B cell (primary cell): ENCODE measurements at regions not wholly inside any gene's neighbourhood (a gene's known extent, or its start where the extent isn't known, plus 50 kb on each side); places are given as distances from the start of the nearest gene placed in this dataset.

Experiments used
- ATAC-seq: fragments of 200-7000 bp; cut with Tn5 transposase; one replicate; pipeline ENCODE4 v1.10.0; 2021; ENCODE audit warnings: low read depth, mild to moderate bottlenecking, moderate number of reproducible peaks, moderate library complexity
- CTCF ChIA-PET: fragments of 350-600 bp; sonication (Branson Sonifier 250); formaldehyde crosslinking; loops from one replicate; lab custom pipeline; 2021; ENCODE audit warnings: antibody characterized with exemption, inconsistent platforms; lab: Charles Lee
- POLR2A ChIA-PET: fragments of 350-600 bp; sonication (Branson Sonifier 250); formaldehyde crosslinking; loops from one replicate; lab custom pipeline; 2021; ENCODE audit warnings: antibody characterized with exemption; lab: Charles Lee
- DNase-seq: peaks from one replicate; pipeline ENCODE4 v3.0.0; 2013
- H2AFZ ChIP-seq: 2 replicates; pipeline ENCODE4 v1.6.1; 2012; ENCODE audit warnings: mild to moderate bottlenecking, low read depth, low read length; ENCODE audit not compliant: insufficient read depth, poor library complexity, severe bottlenecking
- H3K27ac ChIP-seq, 2 donors: 1 replicate in 1 of 2; 2 replicates in 1 of 2; pipeline ENCODE4 v1.5.1; 2012 to 2013; ENCODE audit warnings: low read length in 2 of 2, mild to moderate bottlenecking in 2 of 2, moderate library complexity in 1 of 2
- H3K27me3 ChIP-seq, 4 experiments: fragments of 200-600 bp in 1 of 4; sonication (generic) in 1 of 4; replicated peaks in 1 of 4; 1 replicate in 2 of 4; 2 replicates in 2 of 4; pipeline versions ENCODE4 v1.6.1 to v1.7.0; 2013 to 2016; ENCODE audit warnings: low read length in 3 of 4, mild to moderate bottlenecking in 2 of 4, mixed read lengths in 1 of 4, moderate library complexity in 1 of 4; ENCODE audit not compliant: insufficient read depth in 4 of 4, control insufficient read depth in 3 of 4; ENCODE audit errors: control extremely low read depth in 1 of 4
- H3K36me3 ChIP-seq, 2 experiments: replicated peaks in 1 of 2; 1 replicate in 1 of 2; 2 replicates in 1 of 2; pipeline versions ENCODE4 v1.6.1 to v1.7.1; 2013; ENCODE audit warnings: low read length in 1 of 2; ENCODE audit not compliant: insufficient read depth in 2 of 2, control insufficient read depth in 1 of 2; ENCODE audit errors: control extremely low read depth in 1 of 2, extremely low read depth in 1 of 2
- H3K4me1 ChIP-seq, 2 donors: fragments of 200-600 bp in 1 of 2; sonication (generic) in 1 of 2; 1 replicate in 1 of 2; 2 replicates in 1 of 2; pipeline versions ENCODE4 v1.5.1 to v1.6.1; 2013 to 2017; ENCODE audit warnings: low read length in 2 of 2; ENCODE audit not compliant: control insufficient read depth in 2 of 2, insufficient read depth in 2 of 2
- H3K4me2 ChIP-seq: replicated peaks from 2 replicates; pipeline ENCODE3; 2012; ENCODE audit warnings: mild to moderate bottlenecking, low read depth, low read length; ENCODE audit not compliant: poor library complexity, severe bottlenecking
- H3K4me3 ChIP-seq, 5 experiments: fragments of 200-600 bp in 1 of 5; sonication (generic) in 1 of 5; 1 replicate in 3 of 5; 2 replicates in 2 of 5; pipeline versions ENCODE4 v1.5.1 to v1.7.0; 2011 to 2016; ENCODE audit warnings: low read length in 4 of 5, mild to moderate bottlenecking in 4 of 5, low read depth in 2 of 5, control low read depth in 1 of 5, moderate library complexity in 1 of 5; ENCODE audit not compliant: insufficient read depth in 1 of 5; ENCODE audit errors: control extremely low read depth in 1 of 5, extremely low read depth in 1 of 5
- H3K79me2 ChIP-seq: fragments of 200-600 bp; sonication (generic); one replicate; pipeline ENCODE4 v1.6.0; 2016; ENCODE audit warnings: low read length; ENCODE audit not compliant: control insufficient read depth, insufficient read depth
- H3K9ac ChIP-seq: fragments of 200-600 bp; sonication (generic); 2 replicates; pipeline ENCODE4 v1.6.1; 2017; ENCODE audit warnings: mild to moderate bottlenecking, low read length, moderate library complexity
- H3K9me3 ChIP-seq, 3 donors: one replicate each; pipeline versions ENCODE4 v1.6.1 to v1.7.1; 2013; ENCODE audit warnings: low read length in 2 of 3; ENCODE audit not compliant: control insufficient read depth in 2 of 3, insufficient read depth in 1 of 3; ENCODE audit errors: control extremely low read depth in 1 of 3
- H4K20me1 ChIP-seq: 2 replicates; pipeline ENCODE4 v1.6.0; 2012; ENCODE audit warnings: mild to moderate bottlenecking, low read length; ENCODE audit not compliant: insufficient read depth, control insufficient read depth, poor library complexity, severe bottlenecking
- H3K27ac Mint-ChIP-seq: one replicate; pipeline ENCODE4 v1.8.0; 2021; ENCODE audit warnings: mixed read lengths
- H3K27me3 Mint-ChIP-seq: one replicate; pipeline ENCODE4 v1.8.0; 2021; ENCODE audit warnings: mixed read lengths
- H3K4me1 Mint-ChIP-seq: one replicate; pipeline ENCODE4 v1.8.0; 2021; ENCODE audit warnings: mixed read lengths
- H3K4me3 Mint-ChIP-seq: one replicate; pipeline ENCODE4 v1.8.0; 2021; ENCODE audit warnings: mixed read lengths
- H3K9me3 Mint-ChIP-seq: one replicate; pipeline ENCODE4 v1.8.0; 2022; ENCODE audit warnings: mixed read lengths; ENCODE audit not compliant: insufficient read depth
- CTCF ChIP-seq: fragments of 200-600 bp; IDR thresholded peaks from one replicate; pipeline ENCODE4 v1.8.0; 2022; ENCODE audit warnings: antibody characterized with exemption, mild to moderate bottlenecking
- EZH2 ChIP-seq: IDR thresholded peaks from 2 replicates; pipeline ENCODE4 v1.6.1; 2012; ENCODE audit warnings: borderline replicate concordance, low read depth, mild to moderate bottlenecking, moderate library complexity, low read length; ENCODE audit not compliant: insufficient read depth, poor library complexity, severe bottlenecking
- WGBS: methylation state at CpG from one replicate; pipeline ENCODE4 v1.1.5; 2013; ENCODE audit warnings: missing lambda C conversion rate; ENCODE audit not compliant: insufficient coverage; 5-methylcytosine and 5-hydroxymethylcytosine counted together
- intact Hi-C: fragments of 100-400 bp; cut with micrococcal nuclease; formaldehyde crosslinking; loops from one replicate; pipeline ENCODE4 v1.10.0; 2022

GRCh38 chr22:10780281-10780680, 4747.7 kb upstream of the OR11H1 start:
- H3K4me1 Mint-ChIP-seq = no peaks in the 10 kb centered on the region
- no peak for DNase-seq
- no peak overlapping the region for H3K4me2 ChIP-seq
- peaks cover 2 to 59% (median 7%) of the 10 kb centered on the region in 3 donors for H3K9me3 ChIP-seq
- H3K27ac Mint-ChIP-seq = no peak overlapping the region
- whole genome bisulfite sequencing = 65% methylated on average over 7 of the region's 8 CpGs
- no peak for TF ChIP-seq EZH2
- no peak for TF ChIP-seq CTCF
- intact Hi-C loops = no loop called here
- no peaks in the 10 kb centered on the region for H3K36me3 ChIP-seq
- no peak overlapping the region for H3K4me3 Mint-ChIP-seq
- no peaks in the 10 kb centered on the region for H3K27me3 ChIP-seq
- no peak overlapping the region for H3K9ac ChIP-seq
- ChIA-PET POLR2A (no interaction called here), CTCF (interaction anchor here (1.9 kb wide), 1 partner anchor 276 kb away, joined by 4 read pairs; no protein-coding TSS in a partner anchor)
- H4K20me1 ChIP-seq = no peaks in the 10 kb centered on the region
- no peak overlapping the region for H3K4me3 ChIP-seq
- no peaks in the 10 kb centered on the region for H3K4me1 ChIP-seq
- H3K9me3 Mint-ChIP-seq = peaks cover 22% of the 10 kb centered on the region
- H3K79me2 ChIP-seq = no peaks in the 10 kb centered on the region
- H2AFZ ChIP-seq = no peak overlapping the region
- H3K27me3 Mint-ChIP-seq = no peaks in the 10 kb centered on the region
- no peak overlapping the region for H3K27ac ChIP-seq
- no peak for ATAC-seq

GRCh38 chr22:10781571-10782403, 4746.2 kb upstream of the OR11H1 start:
- Histone ChIP-seq H3K9me3 (peaks cover 2 to 50% (median 7%) of the 10 kb centered on the region in 3 donors), H3K27me3 (no peaks in the 10 kb centered on the region), H3K4me3 (no peak overlapping the region), H3K4me2 (no peak overlapping the region), H2AFZ (no peak overlapping the region), H3K27ac (no peak overlapping the region), H3K36me3 (no peaks in the 10 kb centered on the region), H3K9ac (no peak overlapping the region), H4K20me1 (no peaks in the 10 kb centered on the region), H3K79me2 (no peaks in the 10 kb centered on the region), H3K4me1 (no peaks in the 10 kb centered on the region)
- Mint-ChIP-seq H3K27ac (no peak overlapping the region), H3K4me3 (no peak overlapping the region), H3K27me3 (no peaks in the 10 kb centered on the region), H3K4me1 (no peaks in the 10 kb centered on the region), H3K9me3 (peaks cover 21% of the 10 kb centered on the region)
- ChIA-PET CTCF (no interaction called here), POLR2A (no interaction called here)
- intact Hi-C loops = no loop called here
- WGBS = 76% methylated on average over 9 of the region's 10 CpGs
- DNase-seq = no peak
- TF ChIP-seq EZH2 = no peak
- TF ChIP-seq CTCF = no peak
- ATAC-seq = no peak
